HPDE6-E6E7 (cell line): ENCODE measurements at regions not wholly inside any gene's neighbourhood (a gene's known extent, or its start where the extent isn't known, plus 50 kb on each side); places are given as distances from the start of the nearest gene placed in this dataset.
"Not testable (repeated sequence)": the region's sequence is repeated elsewhere in the genome, so short reads cannot be mapped to it uniquely, and the experiment has no call there.

Experiments used
- DNase-seq: peaks from one replicate; pipeline ENCODE4 v3.0.0; 2011; ENCODE audit warnings: missing footprints; ENCODE audit errors: extremely low spot score

DNA sequence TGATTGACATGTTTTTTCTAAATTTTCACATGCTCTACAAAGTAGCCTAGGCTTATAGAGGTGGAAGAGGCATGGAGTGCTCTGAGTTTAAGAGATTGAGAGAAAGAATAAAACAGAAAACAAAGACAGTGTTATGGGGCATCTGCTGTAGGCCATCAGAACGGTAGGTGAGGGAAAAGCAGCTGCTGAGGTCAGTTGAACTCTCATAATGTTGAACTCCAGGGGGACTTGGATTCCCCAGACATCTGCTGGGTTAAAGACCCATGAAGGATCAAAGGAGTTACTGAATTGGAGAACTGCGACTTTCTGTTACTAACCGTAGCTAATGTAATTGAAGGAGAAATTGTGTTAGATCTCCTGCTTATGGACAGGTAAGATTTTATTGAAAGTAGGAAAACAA is 333.9 kb downstream of the TFAP2B start:
- no peak for DNase-seq

- DNase-seq, result no peak
Measured at GRCh38 chr6:51153109-51153508, 334.4 kb downstream of the TFAP2B start.

DNA sequence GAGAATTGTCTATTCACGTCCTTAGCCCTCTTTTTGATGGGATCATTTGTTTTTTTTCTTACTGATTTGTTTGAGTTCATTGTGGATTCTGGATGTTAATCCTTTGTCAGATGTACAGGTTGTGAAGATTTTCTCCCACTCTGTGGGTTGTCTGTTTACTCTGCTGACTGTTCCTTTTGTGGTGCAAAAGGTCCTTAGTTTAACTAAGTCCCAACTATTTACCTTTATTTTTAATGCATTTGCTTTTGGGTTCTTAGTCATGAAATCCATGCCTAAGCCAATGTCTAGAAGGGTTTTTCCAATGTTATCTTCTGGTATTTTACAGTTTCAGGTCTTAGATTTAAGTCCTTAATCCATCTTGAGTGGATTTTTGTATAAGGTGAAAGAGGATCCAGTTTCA is 336.3 kb downstream of the TFAP2B start:
- DNase-seq, result not testable (repeated sequence)

GRCh38 chr6:51159260-51159659 is 340.6 kb downstream of the TFAP2B start:
- DNase-seq, result not testable (repeated sequence)

DNA sequence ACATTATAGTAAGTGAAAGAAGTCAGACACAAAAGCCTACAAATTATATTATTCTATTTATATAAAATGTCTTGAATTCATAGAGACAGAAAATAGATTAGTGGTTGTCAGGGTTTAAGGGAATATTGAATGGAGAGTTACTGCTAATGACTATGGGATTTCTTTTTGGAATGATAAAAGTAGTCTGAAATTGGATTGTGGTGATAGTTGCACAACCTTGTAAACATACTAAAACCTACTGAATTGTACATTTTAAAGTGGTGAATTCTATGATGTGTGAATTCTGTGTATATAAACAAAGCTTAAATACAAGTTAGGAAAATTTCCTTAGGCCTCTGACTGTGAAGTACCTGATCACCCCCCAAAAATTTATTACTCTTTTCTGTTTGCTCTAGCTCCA is 343.1 kb downstream of the TFAP2B start:
- DNase-seq, result no peak

GRCh38 chr6:51163843-51164529 is 345.3 kb downstream of the TFAP2B start:
- DNase-seq, result no peak

DNA sequence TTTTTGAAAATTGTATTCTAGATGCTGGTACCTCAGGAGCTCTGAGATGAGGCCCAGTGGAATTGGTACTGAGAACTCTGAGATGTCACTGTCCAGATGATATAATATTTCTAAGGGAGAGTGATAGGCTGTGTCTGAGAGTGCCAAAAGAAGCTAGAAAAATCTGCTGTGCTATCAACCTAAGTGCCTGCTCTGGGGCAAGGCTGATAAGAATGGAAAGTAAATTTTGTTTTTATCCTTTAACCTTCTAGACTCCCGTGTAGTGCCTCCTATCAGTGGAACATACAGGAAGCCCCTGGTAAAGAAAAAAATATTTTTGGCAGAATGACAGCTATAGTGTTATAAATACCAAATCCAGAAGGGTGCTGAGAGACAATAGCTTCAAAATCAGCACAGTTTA is 348.2 kb downstream of the TFAP2B start:
- no peak for DNase-seq

DNA sequence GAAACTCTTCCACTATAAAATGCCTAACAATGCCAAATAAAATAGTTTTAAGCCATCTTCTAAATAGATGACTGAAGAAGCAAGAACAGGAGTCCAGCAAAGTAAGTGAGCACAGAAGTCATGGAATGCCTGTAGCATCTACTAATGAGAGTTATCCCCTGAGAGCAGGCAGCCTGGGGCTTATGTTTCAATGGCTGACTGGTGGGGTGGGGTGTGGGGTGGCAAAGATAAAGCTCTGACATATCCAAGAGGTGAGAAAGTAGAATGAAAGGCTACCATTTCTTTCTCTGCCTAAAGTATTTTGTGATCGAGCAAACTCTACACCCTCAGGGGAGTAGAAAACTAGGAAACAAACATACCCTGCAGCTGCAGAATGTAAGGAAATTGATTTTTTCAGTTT is 348.8 kb downstream of the TFAP2B start:
- DNase-seq, result no peak

GRCh38 chr6:51182827-51183226 is 364.2 kb downstream of the TFAP2B start:
- DNase-seq, result no peak

- no peak for DNase-seq
Measured at GRCh38 chr6:51184046-51184445, 365.4 kb downstream of the TFAP2B start.

DNA sequence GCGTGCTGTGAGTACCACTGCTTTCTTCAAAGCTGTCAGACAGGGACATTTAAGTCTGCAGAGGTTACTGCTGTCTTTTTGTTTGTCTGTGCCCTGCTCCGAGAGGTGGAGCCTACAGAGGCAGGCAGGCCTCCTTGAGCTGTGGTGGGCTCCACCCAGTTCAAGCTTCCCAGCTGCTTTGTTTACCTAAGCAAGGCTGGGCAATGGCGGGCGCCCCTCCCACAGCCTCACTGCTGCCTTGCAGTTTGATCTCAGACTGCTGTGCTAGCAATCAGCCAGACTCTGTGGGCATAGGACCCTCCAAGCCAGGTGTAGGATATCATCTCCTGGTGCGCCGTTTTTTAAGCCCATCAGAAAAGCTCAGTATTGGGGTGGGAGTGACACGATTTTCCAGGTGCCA is 374.5 kb downstream of the TFAP2B start:
- DNase-seq, result not testable (repeated sequence)

DNA sequence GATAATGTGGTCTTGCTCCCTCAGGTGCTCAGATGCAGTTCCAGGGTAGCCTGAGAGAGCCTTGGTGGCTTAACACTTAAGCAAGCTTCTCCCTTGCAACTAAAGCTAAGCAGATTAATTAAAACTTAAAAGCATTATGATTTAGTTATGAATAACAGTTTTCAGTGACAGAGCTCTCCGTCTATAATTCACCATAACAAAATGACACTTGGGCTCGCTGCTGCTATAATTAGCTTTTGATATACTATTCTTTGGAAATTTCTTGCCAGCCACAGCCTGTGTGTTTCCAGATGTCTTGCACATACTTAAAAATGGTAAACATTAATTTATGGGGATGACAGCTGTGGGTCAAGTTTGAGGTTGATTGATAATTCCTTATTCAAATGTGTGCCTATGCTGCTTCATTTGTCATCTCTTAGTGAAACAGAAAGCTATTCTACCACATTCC is 380.5 kb downstream of the TFAP2B start:
- no peak for DNase-seq

GRCh38 chr6:51199733-51200260 is 381.1 kb downstream of the TFAP2B start:
- DNase-seq, result no peak

DNA sequence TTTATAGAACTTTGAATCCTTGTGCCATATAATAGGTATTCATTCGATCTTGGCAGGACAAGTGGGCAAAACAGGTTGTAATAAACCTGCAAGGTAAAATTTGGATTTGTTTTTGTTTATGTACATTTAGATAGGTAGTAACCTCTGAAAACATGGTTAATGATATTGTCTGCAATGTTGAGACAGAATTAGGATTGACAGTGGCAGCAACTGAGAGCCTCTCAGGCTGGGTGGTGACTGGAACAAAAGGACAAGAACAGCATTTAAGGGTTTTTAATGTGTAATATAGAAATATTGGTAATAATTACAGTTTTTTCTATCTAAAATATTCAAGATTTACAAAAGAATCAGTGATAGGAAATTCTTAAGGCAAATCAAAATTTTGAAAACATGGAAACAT is 382.0 kb downstream of the TFAP2B start:
- no peak for DNase-seq

- not testable (repeated sequence) for DNase-seq
Measured at GRCh38 chr6:51202653-51203052, 384.0 kb downstream of the TFAP2B start.

GRCh38 chr6:51203504-51203903 is 384.8 kb downstream of the TFAP2B start:
- no peak for DNase-seq

- DNase-seq, result not testable (repeated sequence)
Measured at GRCh38 chr6:51206686-51207085, 388.0 kb downstream of the TFAP2B start.

DNA sequence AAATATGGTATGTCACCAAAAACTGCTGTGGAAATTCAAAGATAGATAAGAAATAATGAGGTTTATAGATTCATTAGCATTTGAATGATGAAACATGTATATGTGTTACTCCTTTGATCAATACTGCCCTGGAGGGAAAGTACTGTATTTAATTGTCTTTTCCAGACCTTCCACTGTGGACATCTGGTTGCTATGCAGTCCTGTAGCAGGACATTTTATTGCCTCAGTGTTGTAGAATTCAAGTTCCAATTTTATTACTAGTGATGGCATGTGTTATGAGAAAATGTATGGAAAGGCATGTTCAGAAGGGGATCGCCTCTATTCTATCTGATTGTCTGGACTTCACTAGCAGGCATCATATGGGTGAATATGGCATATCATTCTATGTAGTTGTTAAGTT is 391.0 kb downstream of the TFAP2B start:
- no peak for DNase-seq

DNA sequence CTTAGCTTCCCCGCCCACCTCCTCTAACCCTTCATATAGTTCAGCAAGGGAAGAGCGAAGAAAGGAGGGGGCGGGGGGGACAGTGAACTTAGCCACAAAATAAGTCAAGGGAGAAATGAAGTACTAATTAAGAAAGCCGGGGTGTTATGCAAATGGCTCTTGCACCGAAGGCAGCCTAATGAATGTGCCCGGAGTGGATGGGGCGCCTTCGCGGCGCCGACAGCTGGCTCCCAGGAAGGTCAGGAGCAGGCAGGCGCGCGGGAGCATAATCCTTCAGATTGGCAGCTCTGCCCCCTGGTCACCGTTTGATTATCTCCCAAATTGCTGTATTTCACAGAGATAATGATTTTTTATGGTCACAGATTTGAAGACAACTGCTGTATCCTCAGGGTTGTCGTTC is 395.1 kb downstream of the TFAP2B start:
- DNase-seq, result no peak

DNA sequence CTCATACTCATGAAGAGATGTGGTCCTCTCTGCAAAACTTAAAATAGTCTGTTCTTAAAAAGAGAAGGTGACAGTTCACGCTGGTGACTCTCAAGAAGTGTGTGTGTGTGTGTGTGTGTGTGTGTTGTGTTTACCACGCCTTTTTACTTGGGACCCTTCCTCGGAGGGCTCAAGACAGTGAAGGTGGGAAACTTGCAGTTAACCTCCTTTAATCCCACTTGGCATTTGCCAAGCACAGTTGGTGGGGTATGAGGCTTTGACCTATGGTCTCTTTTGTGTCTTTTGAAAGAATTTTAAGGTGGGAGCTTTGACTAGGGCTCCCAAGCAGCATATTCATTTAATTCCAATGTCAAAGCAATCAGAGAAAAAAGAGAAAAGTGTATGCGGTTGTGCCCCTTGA is 395.8 kb downstream of the TFAP2B start:
- no peak for DNase-seq

DNA sequence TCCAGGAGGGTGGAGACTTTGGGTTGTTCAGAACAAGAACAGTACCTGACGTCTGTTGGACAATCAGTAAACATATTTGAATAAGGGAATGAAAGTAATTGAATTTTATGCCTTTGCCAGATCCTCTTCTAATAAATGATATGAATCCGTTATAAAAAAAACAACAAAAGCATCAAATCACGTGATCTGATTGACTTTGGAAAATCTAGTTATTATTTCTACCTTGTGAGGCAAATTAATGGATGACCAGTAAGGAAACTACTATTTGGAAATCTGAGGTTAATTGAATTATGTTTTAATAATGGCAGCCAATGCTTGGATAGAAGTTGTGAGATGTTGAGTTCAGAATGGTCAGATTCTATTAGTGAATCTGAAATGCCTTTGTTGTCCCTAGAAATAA is 399.5 kb downstream of the TFAP2B start:
- no peak for DNase-seq

GRCh38 chr6:51224580-51225240 is 406.0 kb downstream of the TFAP2B start:
- DNase-seq, result not testable (repeated sequence)

GRCh38 chr6:51241376-51241775 is 422.7 kb downstream of the TFAP2B start:
- no peak for DNase-seq
